ENCODE measurements at regions not wholly inside any gene's neighbourhood (a gene's known extent, or its start where the extent isn't known, plus 50 kb on each side); places are given as distances from the start of the nearest gene placed in this dataset.

GRCh38 chr2:145356056-145356455 is 836.1 kb upstream of the ZEB2 start:
- intact Hi-C loops (cut with DNase I) = no loop called here
- DNase-seq = no peak

- intact Hi-C loops (cut with DNase I) = no loop called here
- DNase-seq = no peak
Measured at GRCh38 chr2:145352484-145352883, 832.6 kb upstream of the ZEB2 start.

DNA sequence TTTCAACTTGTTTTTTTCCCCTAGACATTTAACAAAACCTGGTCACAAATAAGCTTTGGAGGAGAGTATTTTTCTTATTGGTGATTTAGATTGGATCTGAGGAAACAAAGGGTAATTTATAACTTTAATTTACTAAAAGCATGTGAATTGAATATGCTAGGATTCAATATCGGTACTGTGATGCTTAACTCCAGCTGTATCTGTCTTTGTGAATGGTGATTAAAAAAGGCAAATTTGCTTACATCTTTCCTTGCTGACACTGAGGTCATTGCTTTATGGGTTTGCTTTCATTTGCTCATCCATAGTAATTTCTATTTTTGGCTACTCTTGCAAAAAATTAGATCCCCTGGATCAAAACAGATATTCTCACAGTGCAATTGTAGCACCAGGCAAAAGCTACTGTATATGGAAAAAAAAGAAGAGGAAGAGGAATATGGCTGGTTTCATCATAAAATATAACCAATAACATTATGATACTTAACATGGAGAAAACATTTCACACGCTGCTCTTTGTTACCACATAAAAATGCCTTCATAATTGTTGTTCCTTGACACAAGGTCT is 832.0 kb upstream of the ZEB2 start:
- DNase-seq = no peak
- intact Hi-C loops (cut with DNase I) = no loop called here

- DNase-seq = no peak
- intact Hi-C loops (cut with DNase I) = no loop called here
Measured at GRCh38 chr2:145350011-145350410, 830.1 kb upstream of the ZEB2 start.

GRCh38 chr2:145344076-145344724 is 824.3 kb upstream of the ZEB2 start:
- intact Hi-C loops (cut with DNase I) = no loop called here
- DNase-seq = no peak

GRCh38 chr2:145343287-145343686 is 823.4 kb upstream of the ZEB2 start:
- intact Hi-C loops (cut with DNase I) = no loop called here
- DNase-seq = no peak

GRCh38 chr2:145341536-145341935 is 821.6 kb upstream of the ZEB2 start:
- intact Hi-C loops (cut with DNase I) = no loop called here

DNA sequence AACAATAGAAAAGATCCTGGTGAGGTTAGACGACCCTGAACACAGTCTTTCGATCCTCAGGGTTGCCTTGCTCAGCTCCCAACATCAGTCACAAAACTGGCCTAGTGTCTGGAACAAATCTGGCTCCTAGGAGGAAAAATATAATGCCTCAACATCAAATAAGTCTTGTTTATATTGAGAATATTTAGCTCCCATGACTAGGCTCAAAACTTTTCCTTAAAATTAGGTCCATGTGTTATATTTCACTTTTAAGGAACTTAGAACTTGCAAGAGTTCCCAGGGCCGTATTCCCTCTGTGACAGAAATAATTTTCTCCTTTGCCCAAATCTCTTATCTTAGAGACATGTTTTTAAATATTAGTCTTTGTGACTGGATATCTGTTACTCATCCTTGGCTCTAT is 819.7 kb upstream of the ZEB2 start:
- intact Hi-C loops (cut with DNase I) = no loop called here
- no peak for DNase-seq

More at GRCh38 chr2:145341536-145341935, 821.6 kb upstream of the ZEB2 start:
- DNase-seq = no peak

DNA sequence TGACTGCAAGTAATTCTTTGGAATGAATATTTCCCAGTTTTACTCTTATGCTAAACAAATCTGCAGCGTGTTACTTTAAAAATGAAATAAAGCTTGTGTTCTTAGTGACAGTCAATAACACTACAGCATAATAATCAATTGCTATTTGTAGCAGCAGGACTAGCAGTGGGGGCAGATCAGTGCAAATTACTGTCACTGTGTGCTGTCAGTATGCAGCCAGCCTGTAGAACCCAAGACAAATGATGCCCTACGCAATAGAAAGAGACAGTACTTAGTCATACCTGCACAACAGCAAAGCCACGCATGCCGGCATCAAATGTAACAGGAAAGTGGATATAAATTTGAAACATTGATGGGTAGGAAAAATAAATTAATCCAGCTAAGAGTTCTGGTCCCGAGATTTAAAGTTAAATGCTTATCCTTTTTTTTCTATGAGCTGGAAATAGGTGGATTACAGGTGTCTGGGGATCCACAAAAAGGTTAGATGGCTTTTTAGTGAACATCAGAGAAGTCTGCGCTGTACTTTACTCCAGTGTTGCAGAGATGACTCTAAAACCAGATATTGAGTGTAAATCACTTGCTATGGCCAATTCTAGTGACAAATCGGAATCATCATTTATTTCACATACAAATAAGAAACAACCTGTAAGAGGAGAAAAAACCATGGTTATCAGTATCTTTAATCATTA is 812.4 kb upstream of the ZEB2 start:
- intact Hi-C loops (cut with DNase I) = no loop called here
- DNase-seq = no peak

- no peak for DNase-seq
- intact Hi-C loops (cut with DNase I) = no loop called here
Measured at GRCh38 chr2:145329971-145330370, 810.1 kb upstream of the ZEB2 start.

DNA sequence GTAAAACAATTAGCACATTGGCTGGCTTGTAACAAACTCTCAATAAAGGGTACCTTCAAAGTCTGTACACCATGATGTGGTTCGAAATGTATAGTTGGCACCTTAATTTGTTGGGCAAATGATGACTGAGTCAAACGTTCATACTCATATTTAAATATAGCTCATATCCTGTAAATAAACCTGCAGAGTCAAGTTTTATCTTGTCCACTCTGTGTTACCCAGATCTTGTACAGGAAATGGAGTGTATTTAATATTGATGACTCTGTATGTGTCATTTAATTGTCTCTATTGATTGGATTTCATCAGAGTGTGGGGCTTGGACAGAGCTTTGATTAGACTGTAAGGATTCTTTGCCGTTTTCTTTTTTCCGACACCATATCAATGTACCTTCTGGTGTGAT is 805.6 kb upstream of the ZEB2 start:
- DNase-seq = no peak
- intact Hi-C loops (cut with DNase I) = no loop called here

DNA sequence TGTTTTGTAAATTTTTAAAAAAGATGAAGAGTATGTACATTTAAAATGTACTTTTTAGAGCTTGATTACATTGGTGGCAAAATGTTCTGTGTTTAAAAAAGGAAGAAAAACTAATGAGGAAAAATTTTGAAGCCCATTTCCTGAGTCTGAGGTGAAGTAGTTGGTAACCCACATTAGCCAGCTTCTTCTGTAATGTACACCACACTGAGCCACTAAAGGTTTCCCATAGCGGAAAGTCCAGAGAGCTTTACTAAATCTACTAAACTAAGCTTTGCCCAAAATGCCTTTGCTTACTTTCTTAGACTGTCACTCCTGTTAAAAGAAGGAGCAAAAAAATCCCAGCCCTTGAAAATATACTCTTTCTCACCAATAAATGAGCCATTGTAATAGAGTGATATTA is 804.8 kb upstream of the ZEB2 start:
- intact Hi-C loops (cut with DNase I) = no loop called here
- DNase-seq = no peak

DNA sequence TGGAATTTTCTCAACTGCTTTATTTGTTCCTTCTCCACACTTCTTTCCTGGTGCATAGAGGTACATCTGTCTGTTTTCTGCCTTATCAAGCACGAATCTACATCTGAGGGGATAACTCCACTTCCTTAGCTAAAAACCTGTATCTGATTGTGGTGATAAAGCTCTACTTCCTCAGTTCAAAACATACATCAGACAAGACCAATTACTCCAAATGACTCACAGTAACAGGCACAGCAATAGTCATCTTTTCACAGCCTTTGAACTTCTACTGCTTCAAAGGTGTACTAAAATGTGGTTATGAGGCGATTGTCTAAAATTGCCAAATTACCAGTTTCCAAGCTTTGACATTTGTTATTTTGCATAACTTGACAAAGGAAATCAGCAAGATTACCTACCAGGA is 803.6 kb upstream of the ZEB2 start:
- intact Hi-C loops (cut with DNase I) = no loop called here
- no peak for DNase-seq

DNA sequence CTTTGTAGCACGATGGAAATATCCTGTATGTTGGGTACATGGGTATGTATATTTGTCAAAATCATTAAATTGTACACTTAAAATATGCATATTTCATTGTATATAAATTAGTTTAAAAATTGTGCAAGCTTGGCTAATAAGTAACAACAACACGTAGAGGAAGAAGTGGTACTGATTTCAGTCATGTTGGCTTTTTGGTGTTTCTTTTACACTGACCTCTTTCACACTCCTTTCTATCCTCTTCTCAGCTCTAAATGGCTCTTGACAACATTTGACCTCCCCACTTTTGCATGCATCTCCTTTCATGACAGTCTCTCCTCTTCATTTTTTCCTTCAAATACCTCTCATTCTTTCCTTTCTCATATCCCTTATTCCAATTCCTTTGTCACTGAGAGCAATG is 801.4 kb upstream of the ZEB2 start:
- DNase-seq = no peak
- intact Hi-C loops (cut with DNase I) = no loop called here

GRCh38 chr2:145316496-145316895 is 796.6 kb upstream of the ZEB2 start:
- intact Hi-C loops (cut with DNase I) = no loop called here

GRCh38 chr2:145315053-145315452 is 795.1 kb upstream of the ZEB2 start:
- intact Hi-C loops (cut with DNase I) = no loop called here
- no peak for DNase-seq

More at GRCh38 chr2:145316496-145316895, 796.6 kb upstream of the ZEB2 start:
- DNase-seq = no peak

DNA sequence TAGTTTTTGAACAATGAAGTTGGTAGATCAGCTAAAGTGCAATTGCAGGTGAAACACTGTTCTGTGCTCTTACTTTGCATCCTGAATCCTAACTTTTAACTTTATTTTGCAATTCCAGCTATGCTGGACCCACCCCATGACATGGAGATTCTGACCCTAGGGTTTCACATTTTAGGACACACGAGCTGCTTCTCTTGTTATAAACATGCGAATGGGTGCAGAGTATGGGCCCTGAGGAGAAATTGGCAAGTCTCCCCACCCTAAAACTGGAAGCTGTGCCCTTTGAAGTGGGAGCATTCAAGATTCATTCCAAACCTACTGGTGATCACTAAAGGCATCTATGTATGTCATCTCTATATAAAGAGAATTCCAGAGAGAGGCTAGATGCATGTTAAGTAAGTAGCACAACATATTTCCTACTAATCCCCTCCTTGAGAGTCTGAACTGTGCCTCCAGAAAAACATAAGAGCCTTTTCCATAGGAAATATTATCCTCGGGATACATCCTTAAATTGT is 794.3 kb upstream of the ZEB2 start:
- intact Hi-C loops (cut with DNase I) = no loop called here

DNA sequence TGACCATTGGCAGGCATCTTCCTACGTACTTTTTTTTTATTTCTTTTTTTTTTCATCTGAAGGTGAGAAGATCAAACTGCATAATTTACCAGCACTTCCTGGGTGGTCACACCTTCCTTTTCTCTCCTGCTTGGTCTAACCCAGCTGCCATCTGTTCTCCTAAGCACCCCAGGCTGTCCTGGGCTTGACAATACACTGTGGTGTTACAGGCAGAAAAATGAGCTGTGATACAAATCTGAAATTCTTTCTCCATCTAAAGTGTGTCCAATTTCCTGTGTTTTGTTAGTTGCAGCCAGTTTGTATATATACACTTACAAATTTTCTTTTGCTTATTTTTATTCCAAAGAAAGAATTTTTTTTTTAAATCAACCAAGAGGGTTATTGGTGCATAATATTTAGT is 786.0 kb upstream of the ZEB2 start:
- intact Hi-C loops (cut with DNase I) = no loop called here
- DNase-seq = no peak

More for the DNA sequence above, 794.3 kb upstream of the ZEB2 start:
- no peak for DNase-seq

DNA sequence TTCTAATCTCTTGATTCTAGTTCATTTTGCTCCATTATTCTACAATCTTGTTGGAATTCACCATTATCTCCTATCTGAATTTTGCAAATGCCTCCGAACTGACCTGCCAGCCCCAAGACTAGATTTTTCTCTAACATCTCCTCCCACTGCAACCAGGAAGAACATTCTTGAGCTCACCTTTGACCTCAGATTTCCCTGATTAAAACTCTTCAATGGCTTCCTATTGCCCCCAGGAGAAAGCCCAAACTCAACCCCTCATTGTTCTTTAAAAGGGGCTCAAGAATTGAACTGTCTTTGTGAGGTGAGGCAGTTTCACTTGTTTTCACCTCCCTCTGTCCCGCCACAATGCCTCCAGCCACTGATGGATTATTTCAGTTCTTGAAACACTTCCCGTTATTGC is 784.6 kb upstream of the ZEB2 start:
- no peak for DNase-seq
- intact Hi-C loops (cut with DNase I) = no loop called here

DNA sequence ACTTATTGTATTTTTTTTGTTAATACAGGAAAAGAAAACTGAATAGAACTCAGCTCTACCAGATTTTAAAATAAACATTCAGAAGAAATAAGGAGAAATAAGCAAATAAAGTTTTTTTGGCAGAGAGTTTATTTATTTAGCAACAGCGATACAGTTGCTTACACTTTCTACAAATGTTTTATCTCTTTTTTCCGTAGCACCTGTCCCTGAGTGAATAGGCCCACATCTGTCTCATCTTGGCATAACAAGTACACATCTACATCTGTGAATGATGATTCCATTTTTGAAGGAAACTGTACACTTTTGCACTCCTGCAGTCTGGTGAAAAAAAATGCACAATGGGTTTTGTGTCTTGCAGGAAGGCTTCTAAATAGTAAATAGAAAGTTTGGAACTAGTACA is 783.6 kb upstream of the ZEB2 start:
- intact Hi-C loops (cut with DNase I) = no loop called here
- no peak for DNase-seq

GRCh38 chr2:145302886-145303285 is 783.0 kb upstream of the ZEB2 start:
- intact Hi-C loops (cut with DNase I) = no loop called here
- no peak for DNase-seq

Data from head of caudate nucleus (tissue), 42 donors.